HuH-7 (cell line): ENCODE measurements at regions not wholly inside any gene's neighbourhood (a gene's known extent, or its start where the extent isn't known, plus 50 kb on each side); places are given as distances from the start of the nearest gene placed in this dataset.
A peak's percentile ranks its signal among the peaks of the same experiment; 100 is the strongest.
"Not testable (repeated sequence)": the region's sequence is repeated elsewhere in the genome, so short reads cannot be mapped to it uniquely, and the experiment has no call there.

ENCODE experiments used
- DNase-seq: peaks from one replicate; pipeline ENCODE4 v3.0.0; 2011; ENCODE audit warnings: low spot score

DNA sequence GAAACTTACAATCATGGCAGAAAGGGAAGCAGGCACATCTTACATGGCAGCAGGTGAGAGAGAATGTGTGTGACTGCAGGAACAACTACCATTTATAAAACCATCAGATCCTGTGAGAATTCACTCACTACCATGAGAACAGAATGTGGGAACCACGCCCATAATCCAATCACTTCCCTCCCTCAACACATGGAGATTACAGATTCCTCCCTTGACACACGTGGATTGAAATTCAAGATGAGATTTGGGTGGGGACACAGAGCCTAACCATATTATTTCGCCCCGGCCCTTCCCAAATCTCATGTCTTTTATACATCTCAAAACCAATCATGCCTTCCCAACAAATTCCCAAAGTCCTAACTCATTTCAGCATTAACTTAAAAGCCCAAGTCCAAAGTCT lies 203.6 kb downstream of the C12orf75 start:
- DNase-seq, result no peak

DNA sequence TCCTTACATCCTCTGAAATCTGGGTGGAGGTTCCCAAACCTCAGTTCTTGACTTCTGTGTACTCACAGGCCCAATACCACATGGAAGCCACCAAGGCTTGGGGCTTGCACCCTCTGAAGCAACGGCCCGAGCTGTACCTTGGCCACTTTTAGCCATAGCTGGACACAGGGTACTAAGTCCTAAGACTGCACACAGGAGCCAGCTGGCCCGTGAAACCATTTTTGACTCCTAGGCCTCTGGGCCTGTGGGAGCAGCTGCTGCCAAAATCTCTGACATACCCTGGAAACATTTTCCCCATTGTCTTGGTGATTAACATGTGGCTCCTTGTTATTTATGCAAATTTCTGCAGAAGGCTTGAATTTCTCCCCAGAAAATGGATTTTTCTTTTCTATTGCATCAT lies 204.5 kb downstream of the C12orf75 start:
- not testable (repeated sequence) for DNase-seq

DNA sequence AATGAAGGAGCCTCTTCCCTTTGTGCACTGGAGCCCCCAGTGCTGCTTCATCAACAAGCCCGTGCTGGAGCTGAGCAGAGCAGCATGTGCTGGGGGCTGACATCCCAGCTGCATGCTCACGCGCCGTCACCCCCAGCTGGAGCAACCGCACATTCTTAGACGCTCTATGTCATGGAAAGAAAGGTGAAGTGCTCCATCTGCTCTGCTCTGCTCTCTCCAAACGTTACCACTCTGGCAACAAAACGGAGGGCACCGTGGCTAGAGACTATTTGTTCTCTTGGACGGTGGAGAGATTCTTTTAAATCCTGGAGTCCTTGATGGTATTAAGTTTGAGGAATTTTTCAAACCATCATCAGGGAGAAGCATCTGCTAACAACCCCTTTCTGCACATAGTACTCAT lies 208.4 kb downstream of the C12orf75 start:
- DNase-seq, result no peak

DNA sequence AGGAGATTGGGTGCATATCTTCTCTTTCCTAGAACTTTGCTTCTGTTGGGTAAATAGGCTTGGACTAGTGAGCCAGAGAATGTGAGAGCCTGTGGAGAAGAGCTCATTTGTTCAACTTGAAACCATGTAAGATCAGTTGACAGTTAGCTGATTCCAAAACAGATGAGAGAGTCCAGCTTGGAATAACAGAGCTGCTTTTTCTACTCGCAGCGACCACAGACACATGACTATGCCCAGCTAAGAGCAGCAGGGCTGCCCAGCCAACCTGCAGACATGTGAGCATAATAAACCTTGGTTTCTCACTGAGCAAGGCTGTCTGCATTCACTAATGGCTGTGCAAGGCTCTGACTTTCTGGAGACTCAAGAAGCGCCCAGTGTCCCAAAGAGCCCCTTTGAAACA lies 209.2 kb downstream of the C12orf75 start:
- no peak for DNase-seq

DNA sequence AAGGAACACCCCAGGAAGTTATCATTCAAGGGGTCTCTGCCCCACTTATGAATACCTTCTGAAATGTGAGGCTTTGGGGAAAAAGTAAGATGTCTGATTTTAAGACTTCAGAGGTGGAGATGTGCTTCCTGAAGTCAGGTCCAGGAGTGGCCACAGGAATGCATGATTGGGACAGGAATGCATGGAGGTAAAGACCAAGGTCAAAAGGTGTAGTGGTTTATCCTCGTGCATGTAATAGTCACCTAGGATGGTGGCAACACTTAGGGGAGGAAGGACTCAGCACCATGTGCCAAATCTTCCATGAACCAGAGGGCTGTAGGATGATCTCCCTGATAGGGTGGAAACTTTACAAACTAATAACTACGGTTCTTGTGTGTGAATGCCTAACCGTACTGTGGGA lies 217.3 kb downstream of the C12orf75 start:
- no peak for DNase-seq

DNA sequence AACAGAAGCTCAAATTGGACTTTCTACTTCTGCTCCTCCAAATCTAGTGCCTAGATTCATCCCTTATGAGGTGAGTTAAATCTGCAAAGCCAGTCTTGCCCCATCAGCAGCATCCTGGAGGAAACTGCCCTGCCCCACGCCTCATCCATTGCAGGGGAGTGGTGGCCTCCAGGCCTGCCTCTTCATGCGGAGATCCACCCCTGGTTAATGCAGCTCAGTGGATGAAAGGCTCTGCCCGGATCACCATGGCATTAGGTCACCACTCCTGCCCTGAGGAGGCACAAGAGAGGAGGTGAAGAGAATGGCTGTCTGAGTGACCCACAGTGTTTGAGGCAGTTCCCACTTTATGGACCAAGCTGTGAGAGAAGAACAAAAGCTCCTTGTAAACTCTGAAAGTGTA lies 218.1 kb downstream of the C12orf75 start:
- DNase-seq, result no peak

DNA sequence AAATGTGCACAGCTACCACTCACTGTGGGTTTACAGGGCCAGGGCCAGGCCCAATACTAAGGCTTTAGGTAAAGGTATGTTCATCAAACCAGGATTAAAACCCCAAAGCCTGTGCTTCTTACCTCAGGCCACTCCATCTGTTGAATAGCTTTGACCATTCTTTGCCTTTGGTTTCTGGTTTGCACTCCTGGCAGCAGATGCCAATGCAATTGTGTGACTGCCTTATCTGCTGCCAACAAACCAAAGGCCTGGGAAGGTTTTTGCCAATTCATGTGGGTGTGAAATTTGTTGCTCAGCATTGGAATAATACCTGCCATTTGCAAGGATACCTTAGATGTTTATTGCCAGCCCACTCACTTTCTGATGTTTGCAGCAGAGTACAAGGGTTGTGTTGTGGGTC lies 221.6 kb downstream of the C12orf75 start:
- no peak for DNase-seq

DNA sequence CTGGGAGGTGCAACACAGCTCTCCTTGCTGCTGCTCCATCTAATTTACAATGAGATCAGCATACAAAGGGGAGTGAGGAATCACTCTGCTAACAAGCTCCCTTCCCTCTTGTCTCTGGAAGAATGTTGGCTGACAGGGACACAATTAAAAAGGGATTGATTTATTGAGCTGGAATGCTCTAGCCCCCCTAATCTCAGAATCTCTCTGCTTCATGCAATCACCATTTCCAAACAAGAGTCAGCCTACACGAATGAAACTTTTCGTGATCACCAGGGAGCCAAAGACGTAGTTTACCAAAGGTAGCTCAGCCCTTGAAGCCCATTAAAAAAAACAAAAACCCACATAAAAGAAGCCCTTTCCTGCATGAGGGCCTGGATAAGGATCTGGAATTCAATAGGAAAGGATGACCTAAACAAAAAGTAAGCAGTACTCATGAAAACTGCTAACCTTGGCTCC lies 223.8 kb downstream of the C12orf75 start:
- no peak for DNase-seq

DNA sequence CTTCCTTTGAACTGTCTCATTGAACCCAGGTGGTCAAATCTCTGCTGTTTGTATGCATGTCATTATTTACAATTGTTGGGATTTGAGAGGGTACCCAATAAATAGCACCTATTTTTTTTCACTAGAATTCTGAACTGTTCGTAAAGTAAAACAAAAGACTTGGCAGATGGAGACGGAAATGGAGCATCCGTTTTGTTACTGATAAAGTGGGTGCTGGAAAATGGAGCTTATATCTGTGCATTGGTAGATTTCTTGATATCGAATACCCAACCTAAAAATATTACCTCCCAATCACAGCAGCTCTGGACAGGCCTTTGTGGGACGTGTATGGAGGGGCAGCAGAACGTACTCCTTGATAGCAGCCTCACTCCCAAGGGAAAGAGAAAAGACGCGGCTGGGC lies 224.4 kb downstream of the C12orf75 start:
- DNase-seq, result no peak

DNA sequence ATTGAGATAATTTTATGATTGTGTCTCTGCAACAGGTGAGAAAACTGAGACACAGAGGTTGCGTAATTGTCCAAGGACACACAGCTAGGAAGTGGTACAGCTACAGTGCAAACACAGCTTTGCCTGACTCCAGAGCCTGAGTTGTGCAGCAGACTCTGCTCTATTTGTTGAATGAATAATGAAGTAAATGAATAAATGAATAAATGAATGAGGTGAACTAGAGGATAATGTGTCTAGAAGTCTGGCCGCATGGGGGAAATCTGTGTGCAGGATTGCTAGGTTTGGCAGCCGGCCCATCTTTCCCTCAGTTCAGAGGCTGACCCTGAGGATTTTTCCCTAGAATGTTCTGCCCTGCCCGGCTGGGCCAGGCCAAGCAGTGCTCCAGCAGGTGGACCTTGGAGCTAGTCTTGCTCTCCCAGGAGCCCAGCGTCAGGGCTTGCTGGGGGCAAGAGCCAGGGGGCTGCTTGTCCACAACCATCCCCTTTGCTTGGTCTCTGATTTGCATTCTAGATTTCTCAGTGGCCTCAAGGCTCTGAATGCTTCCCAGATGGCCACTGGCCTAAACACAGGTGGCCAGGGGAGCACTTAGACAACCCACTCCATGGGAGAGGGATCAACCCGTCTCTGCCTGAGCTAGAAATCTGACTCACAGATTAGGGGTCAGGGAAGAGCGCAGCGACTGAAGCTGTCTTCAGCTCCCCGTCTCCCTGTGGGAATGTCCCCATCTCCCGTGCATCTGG lies 225.2 kb downstream of the C12orf75 start:
- DNase-seq, result peak; percentile 26

DNA sequence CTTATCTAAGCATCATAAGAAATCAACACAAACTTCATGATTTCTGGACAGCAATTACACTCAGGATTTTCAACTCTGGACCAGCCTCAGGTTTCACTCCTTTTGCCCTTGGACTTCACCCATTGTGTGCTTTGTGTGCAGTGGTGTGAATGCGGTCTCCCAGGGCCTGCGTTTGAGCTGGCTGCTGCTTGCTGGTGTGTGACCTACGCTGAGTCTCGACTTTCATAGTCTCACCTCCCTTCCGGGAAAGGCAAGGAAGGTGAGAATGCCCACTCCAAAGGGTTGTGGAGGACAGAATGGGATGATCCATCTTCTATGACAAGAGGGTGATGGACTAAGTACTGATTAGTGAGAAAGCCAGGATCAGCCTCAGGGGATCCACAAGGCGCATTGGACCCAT lies 228.8 kb downstream of the C12orf75 start:
- DNase-seq, result no peak

DNA sequence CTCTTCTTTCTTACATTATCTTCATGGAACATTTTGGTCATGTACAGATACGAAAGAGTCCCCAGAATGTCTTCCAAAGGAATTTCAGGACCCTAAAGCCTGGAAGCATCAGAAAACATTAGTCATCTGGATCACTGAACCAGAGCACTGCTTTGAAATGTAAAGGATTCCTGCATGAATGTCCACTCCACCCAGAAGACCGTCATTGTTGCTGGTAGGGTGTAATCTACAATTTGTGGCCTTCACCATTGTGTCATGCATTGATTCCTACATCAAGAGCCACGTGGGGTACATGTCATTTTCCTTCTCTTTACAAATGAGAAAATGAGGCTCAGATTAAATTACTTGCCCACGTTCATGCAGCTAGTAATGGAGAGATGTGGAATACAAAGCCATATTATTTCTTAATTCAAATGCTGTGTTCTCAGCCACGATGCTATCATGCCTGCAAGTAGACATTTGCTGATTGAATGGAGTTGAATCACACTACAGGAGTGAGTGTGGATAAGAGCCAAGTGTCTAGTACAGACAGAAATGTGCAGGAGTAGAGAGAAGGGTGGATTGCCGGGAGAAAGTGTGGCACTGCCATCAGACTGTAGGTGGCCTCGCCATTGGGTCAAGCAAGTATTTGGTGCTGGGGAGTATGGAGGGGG lies 231.2 kb downstream of the C12orf75 start:
- DNase-seq, result no peak

DNA sequence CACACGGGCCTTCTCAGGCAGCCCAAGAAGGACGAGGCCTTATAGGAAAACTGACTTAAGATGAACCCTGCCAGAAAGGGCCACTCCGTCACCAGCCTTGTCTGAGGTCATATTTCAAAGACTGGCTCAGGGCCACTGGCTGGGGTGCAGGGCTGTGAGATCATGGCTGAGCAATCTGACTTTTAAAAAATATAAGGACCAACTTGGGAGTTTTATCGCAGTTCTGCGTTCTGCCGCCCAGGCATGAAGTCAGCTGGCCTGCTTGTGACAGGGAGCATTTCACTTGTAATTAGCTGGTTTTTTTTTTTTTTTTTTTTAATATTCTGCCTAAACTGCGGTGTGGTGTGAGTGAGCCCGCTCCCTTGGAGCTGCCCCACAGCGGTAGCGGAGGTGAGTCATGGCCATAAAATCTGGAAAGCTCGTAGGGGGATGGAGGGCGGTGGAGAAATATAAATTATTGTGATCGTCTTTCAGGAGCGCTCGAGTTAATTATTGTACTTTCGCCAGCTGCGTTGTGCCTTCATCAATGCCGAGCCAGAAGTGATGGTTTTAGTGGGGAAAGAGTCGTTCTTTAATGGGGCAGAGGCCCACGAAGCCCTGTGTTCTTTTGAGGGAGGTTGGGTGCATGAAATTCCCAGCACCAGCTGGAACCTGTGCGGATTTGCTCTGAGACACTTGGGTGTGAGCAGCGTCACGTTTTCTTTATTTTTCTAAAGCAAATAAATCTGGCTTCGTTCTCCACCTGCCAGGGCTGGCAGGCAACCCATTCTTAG lies 231.9 kb downstream of the C12orf75 start:
- DNase-seq, result no peak

DNA sequence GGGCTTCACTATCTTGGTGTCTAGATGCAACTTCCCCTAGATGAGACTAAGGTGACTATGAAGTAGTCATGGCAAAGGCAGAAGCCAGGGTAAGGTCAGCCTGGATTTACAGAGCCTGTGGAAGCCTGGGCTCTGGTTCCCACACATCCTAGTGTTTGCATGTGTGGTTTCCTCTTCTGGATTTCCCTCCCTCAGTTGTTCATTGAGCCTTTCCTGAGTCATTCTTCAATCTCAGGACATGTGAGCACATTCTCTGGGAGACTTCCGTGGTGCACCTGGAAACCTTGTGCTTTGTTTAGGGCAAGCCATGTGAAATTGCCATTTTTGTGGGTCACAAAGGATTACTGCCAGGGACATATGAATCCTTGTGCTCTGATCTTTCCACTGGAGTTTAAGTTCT lies 236.6 kb downstream of the C12orf75 start:
- DNase-seq, result no peak

DNA sequence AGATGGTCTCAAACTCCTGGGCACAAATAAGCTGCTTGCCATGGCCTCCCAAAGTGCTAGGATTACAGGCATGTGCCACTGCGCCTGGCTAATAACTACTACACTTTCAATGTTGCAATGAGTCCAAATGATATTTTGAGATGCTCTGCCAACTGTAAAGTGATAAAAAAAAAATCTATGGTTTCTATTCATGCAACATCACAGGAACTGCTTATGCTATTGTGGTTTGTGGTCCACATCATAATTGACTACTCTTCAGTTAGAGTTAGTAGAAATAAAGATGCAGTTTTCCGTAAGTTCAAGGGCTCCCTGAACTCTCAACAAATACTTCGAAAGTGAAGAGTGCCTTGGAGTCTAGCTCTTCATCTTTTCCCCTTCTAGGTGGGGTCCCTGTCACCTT lies 239.4 kb downstream of the C12orf75 start:
- no peak for DNase-seq

DNA sequence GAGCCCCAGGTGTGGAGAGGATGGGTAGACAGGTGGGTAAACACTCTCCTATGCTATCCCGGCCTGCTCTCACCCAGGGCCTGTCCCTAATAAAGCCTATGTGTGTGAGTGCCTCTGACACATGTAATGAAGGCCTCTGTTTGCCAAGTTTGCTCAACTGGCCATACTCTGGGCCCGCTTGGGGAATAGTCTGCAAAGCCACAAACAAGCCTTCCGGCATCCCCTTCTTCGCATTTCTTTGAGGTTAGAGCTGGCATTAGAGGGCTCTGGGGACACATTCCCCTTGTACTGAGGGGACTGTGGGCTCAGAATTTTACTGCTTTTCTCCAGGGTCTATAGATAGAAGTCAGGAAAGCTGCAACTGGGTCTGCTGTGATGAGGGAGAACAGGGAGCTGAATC lies 240.5 kb downstream of the C12orf75 start:
- DNase-seq, result no peak

DNA sequence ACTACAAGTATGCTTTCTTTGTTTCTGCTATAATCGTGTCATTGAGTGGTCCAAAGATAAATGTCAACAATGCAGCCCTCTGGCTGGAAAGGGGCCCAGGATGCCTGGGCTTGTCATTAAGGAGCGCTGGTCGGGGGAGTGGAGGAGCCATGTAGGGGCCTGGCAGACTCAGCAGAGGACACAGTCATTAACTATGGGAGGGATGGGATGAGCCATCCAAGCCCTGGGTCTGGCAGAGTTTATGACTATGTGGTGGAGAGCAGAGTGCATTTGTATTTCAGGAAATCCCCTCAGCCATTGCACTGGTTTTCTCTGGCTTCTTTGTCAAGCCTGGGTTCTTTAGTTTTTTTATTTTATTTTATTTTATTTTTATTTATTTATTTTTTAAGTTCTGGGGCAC lies 243.1 kb downstream of the C12orf75 start:
- DNase-seq, result no peak

DNA sequence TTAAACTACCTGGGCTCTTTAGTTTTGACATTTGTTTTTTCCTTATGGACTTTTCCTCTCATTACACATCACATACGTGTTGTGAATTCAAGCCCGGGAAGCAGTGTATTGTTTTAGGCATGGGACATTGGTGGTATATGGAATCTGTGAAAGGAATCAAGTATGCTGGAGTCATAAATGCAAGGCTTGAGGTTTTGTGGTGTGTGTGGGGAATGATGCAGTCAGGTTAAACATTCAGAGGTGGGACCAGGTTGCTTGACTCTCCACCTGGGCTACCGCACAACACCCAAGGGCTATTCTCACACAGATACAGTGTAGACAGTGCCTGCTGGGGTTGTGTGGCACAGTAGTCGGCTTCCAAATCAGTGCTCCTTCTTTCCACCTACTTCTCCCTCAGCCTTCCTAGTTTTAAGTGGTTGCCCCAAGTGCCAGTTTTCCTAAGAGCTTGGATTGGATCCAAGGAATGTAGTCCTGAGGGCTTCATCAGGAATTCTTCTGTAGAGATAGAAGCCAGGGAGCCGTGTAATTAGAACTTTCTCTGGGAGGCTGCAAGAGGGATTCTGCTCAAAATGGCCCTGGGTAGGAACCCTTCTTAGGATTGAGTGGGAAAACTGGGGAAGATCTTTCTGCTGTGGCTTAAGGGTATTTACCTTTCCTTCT lies 243.7 kb downstream of the C12orf75 start:
- no peak for DNase-seq

DNA sequence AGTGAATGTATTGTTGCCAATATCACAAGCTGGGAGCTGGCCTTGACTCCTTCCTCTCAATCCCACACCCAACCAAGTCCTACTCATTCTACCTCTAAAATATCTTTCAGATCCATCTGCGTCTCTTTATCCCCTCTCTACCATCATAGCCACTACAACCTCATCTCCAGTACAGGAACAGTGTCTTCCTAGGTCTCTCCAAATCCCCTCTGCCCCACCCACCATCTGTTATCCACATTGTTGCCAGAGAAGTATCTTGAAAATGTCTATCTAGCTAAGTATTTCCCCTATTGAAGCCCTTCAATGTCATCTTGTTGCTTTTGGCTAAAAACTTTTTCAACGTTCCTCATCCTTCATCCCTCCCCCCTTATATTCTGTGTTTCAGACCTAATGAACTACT lies 244.7 kb downstream of the C12orf75 start:
- DNase-seq, result no peak

DNA sequence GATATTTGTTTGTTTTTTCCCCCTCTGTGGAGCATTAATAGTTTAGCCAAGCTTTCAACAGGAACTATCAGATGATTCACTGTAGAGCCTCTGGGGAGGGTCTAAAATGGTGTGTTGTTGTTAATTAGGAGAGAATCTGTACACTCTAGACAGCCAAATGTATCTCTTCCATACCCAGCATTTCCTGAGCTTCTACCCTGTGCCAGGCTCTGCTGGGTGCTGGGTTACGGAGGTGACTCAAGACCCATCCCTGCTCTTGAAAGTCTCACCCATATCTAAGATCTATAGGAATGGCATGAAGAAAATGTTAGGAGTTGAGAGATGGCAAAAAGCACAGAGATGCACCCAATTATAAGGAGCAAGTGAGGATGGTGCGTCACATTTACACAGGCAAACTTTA lies 245.8 kb downstream of the C12orf75 start:
- DNase-seq, result no peak

DNA sequence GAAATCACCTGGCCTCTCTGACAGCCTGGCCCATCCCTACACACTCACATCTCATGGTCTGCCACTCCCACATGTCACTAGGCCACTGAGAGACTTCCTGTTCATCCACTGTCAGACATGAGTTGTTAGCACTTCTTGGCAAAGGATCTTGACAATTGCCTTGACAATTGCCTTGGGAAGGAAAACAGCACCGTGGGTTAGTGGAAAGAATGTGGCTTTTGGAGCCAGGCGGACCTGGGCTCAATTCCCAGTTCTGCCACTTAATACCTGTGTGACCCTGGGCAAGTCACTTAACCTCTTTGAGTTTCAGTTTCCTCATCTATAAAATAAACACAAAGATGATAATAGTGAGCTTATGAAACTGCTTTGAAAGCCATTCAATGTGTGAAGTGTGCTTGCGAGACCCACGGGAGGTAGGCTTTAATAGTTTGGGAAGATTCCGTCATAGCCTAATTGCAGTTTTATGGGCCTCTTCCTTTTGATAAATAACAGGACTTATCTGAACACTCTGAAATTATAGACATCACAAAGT lies 250.4 kb downstream of the C12orf75 start:
- DNase-seq, result no peak

DNA sequence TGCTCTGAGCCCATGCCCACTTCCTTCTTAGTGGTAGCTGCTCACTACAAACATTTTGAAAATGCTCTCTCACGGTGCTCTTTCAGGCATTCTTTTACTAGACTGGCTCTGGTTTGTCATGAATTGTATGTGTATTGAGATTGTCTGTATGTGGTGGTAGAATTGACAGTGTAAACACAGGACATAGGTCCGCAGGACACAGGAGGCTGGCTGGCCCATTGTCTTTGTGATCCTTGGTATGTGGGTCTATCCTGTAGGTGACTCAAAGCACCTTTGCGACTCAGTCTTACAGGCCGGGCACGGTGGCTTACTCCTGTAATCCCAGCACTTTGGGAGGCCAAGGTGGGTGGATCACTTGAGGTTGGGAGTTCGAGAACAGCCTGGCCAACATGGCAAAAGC lies 250.9 kb downstream of the C12orf75 start:
- DNase-seq, result no peak
